HFF-Myc (cell line): ENCODE measurements at regions not wholly inside any gene's neighbourhood (a gene's known extent, or its start where the extent isn't known, plus 50 kb on each side); places are given as distances from the start of the nearest gene placed in this dataset.
"Not testable (repeated sequence)": the region's sequence is repeated elsewhere in the genome, so short reads cannot be mapped to it uniquely, and the experiment has no call there.

Experiments used
- DNase-seq: peaks from one replicate; pipeline ENCODE4 v3.0.0-alpha.2; 2011; ENCODE audit warnings: low read depth; ENCODE audit errors: extremely low read depth
- H3K4me3 ChIP-seq: replicated peaks from 2 replicates; pipeline ENCODE4 v1.5.1; 2011; ENCODE audit warnings: low read depth, mild to moderate bottlenecking, control low read depth, low read length
- CTCF ChIP-seq: IDR thresholded peaks from 2 replicates; pipeline ENCODE4 v1.5.1; 2012; ENCODE audit warnings: mild to moderate bottlenecking, low read depth, low read length, control low read depth; ENCODE audit errors: missing control alignments

- TF ChIP-seq CTCF = no peak
- no peak overlapping the region for H3K4me3 ChIP-seq
- no peak for DNase-seq
Measured at GRCh38 chr3:18556001-18556408, 130.9 kb upstream of the SATB1 start.

- DNase-seq, H3K4me3 ChIP-seq: not testable (repeated sequence)
Measured at GRCh38 chr3:18552579-18553105, 127.5 kb upstream of the SATB1 start.

GRCh38 chr3:18546632-18547031, 121.5 kb upstream of the SATB1 start:
- no peak overlapping the region for H3K4me3 ChIP-seq
- no peak for TF ChIP-seq CTCF
- DNase-seq = no peak

- no peak for DNase-seq
- no peak for TF ChIP-seq CTCF
Measured at GRCh38 chr3:18544146-18544545, 119.0 kb upstream of the SATB1 start.

GRCh38 chr3:18538463-18539230, 113.5 kb upstream of the SATB1 start:
- H3K4me3 ChIP-seq = no peak overlapping the region
- DNase-seq = no peak
- TF ChIP-seq CTCF = no peak

More at GRCh38 chr3:18544146-18544545, 119.0 kb upstream of the SATB1 start:
- no peak overlapping the region for H3K4me3 ChIP-seq

GRCh38 chr3:18533039-18533438, 107.9 kb upstream of the SATB1 start:
- H3K4me3 ChIP-seq = no peak overlapping the region
- TF ChIP-seq CTCF = no peak
- DNase-seq = no peak

- TF ChIP-seq CTCF = no peak
- no peak for DNase-seq
- H3K4me3 ChIP-seq = no peak overlapping the region
Measured at GRCh38 chr3:18531662-18532061, 106.5 kb upstream of the SATB1 start.
